GM23248 (cell line): ENCODE measurements at regions not wholly inside any gene's neighbourhood (a gene's known extent, or its start where the extent isn't known, plus 50 kb on each side); places are given as distances from the start of the nearest gene placed in this dataset.
A peak's percentile ranks its signal among the peaks of the same experiment; 100 is the strongest.

Experiments used
- DNase-seq: peaks from one replicate; pipeline ENCODE4 v3.0.0-alpha.2; 2015
- H2AFZ ChIP-seq: fragments of 200-600 bp; sonication (generic); 2 replicates; pipeline ENCODE4 v1.6.1; 2016; ENCODE audit warnings: antibody characterized with exemption
- H3F3A ChIP-seq: fragments of 200-600 bp; sonication (generic); 2 replicates; pipeline ENCODE4 v1.6.1; 2016; ENCODE audit warnings: mild to moderate bottlenecking, antibody characterized with exemption, mixed run types; ENCODE audit not compliant: insufficient read depth
- H3K27ac ChIP-seq: fragments of 200-600 bp; sonication (generic); 2 replicates; pipeline ENCODE4 v1.5.1; 2016; ENCODE audit warnings: mild to moderate bottlenecking
- H3K27me3 ChIP-seq: fragments of 200-600 bp; sonication (generic); replicated peaks from 2 replicates; pipeline ENCODE4 v1.6.1; 2016; ENCODE audit warnings: mild to moderate bottlenecking; ENCODE audit not compliant: insufficient read depth
- H3K36me3 ChIP-seq: fragments of 200-600 bp; sonication (generic); 2 replicates; pipeline ENCODE4 v1.6.1; 2016; ENCODE audit warnings: low read depth, mild to moderate bottlenecking
- H3K4me1 ChIP-seq: fragments of 200-600 bp; sonication (generic); 2 replicates; pipeline ENCODE4 v1.6.1; 2016; ENCODE audit warnings: mild to moderate bottlenecking; ENCODE audit not compliant: insufficient read depth
- H3K4me2 ChIP-seq: fragments of 200-600 bp; sonication (generic); one replicate; pipeline ENCODE4 v1.6.1; 2016; ENCODE audit warnings: mild to moderate bottlenecking; ENCODE audit not compliant: unreplicated experiment
- H3K4me3 ChIP-seq: fragments of 200-600 bp; sonication (generic); 2 replicates; pipeline ENCODE4 v1.5.1; 2016; ENCODE audit warnings: mild to moderate bottlenecking
- H3K79me2 ChIP-seq: fragments of 200-600 bp; sonication (generic); 2 replicates; pipeline ENCODE4 v1.6.1; 2016; ENCODE audit warnings: mild to moderate bottlenecking; ENCODE audit not compliant: insufficient read depth
- H3K9ac ChIP-seq: fragments of 200-600 bp; sonication (generic); 2 replicates; pipeline ENCODE4 v1.6.1; 2016; ENCODE audit warnings: mild to moderate bottlenecking
- H3K9me2 ChIP-seq: fragments of 200-600 bp; sonication (generic); 2 replicates; pipeline ENCODE4 v1.6.1; 2016; ENCODE audit warnings: mixed run types, mild to moderate bottlenecking, moderate library complexity; ENCODE audit not compliant: insufficient read depth
- H3K9me3 ChIP-seq: fragments of 200-600 bp; sonication (generic); one replicate; pipeline ENCODE4 v1.6.1; 2017; ENCODE audit warnings: low read depth
- H4K20me1 ChIP-seq: fragments of 200-600 bp; sonication (generic); 2 replicates; pipeline ENCODE4 v1.6.0; 2016; ENCODE audit not compliant: insufficient read depth
- EZH2 ChIP-seq: fragments of 200-600 bp; sonication (generic); IDR thresholded peaks from 2 replicates; pipeline ENCODE4 v1.6.1; 2018; ENCODE audit warnings: antibody characterized with exemption, mild to moderate bottlenecking; ENCODE audit not compliant: insufficient read depth, poor library complexity, severe bottlenecking
- EZH2phosphoT487 ChIP-seq: fragments of 200-600 bp; sonication (generic); IDR thresholded peaks from 2 replicates; pipeline ENCODE4 v1.6.1; 2018; ENCODE audit warnings: antibody characterized with exemption, moderate library complexity, mild to moderate bottlenecking, low read depth; ENCODE audit not compliant: insufficient read depth
- whole genome bisulfite sequencing, 2 experiments: methylation state at CpG; one replicate each; pipeline ENCODE4 v1.1.6; 2015 to 2017; ENCODE audit warnings: low lambda C conversion rate in 2 of 2, low coverage in 1 of 2; ENCODE audit errors: missing lambda C conversion rate in 2 of 2; 5-methylcytosine and 5-hydroxymethylcytosine counted together
- in situ Hi-C: fragments of 300-500 bp; cut with MboI; formaldehyde crosslinking; loops from 2 replicates; pipeline ENCODE4 v1.15.0; 2020

- Histone ChIP-seq H3K27ac (no peak overlapping the region), H3F3A (no peaks in the 10 kb centered on the region), H3K4me3 (no peak overlapping the region), H3K79me2 (no peaks in the 10 kb centered on the region), H3K9me2 (no peaks in the 10 kb centered on the region), H3K4me2 (no peak overlapping the region), H3K27me3 (peaks cover 44% of the 10 kb centered on the region), H3K9ac (no peak overlapping the region), H4K20me1 (no peaks in the 10 kb centered on the region), H3K9me3 (no peaks in the 10 kb centered on the region), H3K36me3 (no peaks in the 10 kb centered on the region), H2AFZ (no peak overlapping the region), H3K4me1 (no peaks in the 10 kb centered on the region)
- DNase-seq: no peak
- 48 to 53% methylated on average over 10 of the region's 10 CpGs for WGBS, 2 experiments
- in situ Hi-C loops: no loop called here
- TF ChIP-seq EZH2phosphoT487: no peak
- TF ChIP-seq EZH2: no peak
These were observed 78.7 kb upstream of the ARAP3 start for GRCh38 chr5:141760753-141761152.

- no peak overlapping the region for H3K27ac ChIP-seq
- H3K9me3 ChIP-seq: no peaks in the 10 kb centered on the region
- no peaks in the 10 kb centered on the region for H3F3A ChIP-seq
- no peaks in the 10 kb centered on the region for H3K36me3 ChIP-seq
- no peaks in the 10 kb centered on the region for H3K9me2 ChIP-seq
- TF ChIP-seq EZH2phosphoT487 (no peak), EZH2 (no peak)
- WGBS, 2 experiments: 25 to 32% methylated on average over 3 to 4 of the region's 4 CpGs
- in situ Hi-C loops: no loop called here
- no peak overlapping the region for H2AFZ ChIP-seq
- H3K4me3 ChIP-seq: no peak overlapping the region
- H4K20me1 ChIP-seq: no peaks in the 10 kb centered on the region
- H3K4me2 ChIP-seq: no peak overlapping the region
- no peaks in the 10 kb centered on the region for H3K4me1 ChIP-seq
- DNase-seq: peak; percentile 27
- H3K9ac ChIP-seq: no peak overlapping the region
- H3K27me3 ChIP-seq: peaks cover 40% of the 10 kb centered on the region
- H3K79me2 ChIP-seq: no peaks in the 10 kb centered on the region
These were observed 78.2 kb upstream of the ARAP3 start for GRCh38 chr5:141760193-141760592.

GRCh38 chr5:141758310-141758998 lies 76.4 kb upstream of the ARAP3 start:
- Histone ChIP-seq H3K4me2 (no peak overlapping the region), H3K4me3 (no peak overlapping the region), H3K79me2 (no peaks in the 10 kb centered on the region), H4K20me1 (no peaks in the 10 kb centered on the region), H3K9me2 (no peaks in the 10 kb centered on the region), H3K9ac (no peak overlapping the region), H3K27me3 (peaks cover 41% of the 10 kb centered on the region), H3K9me3 (no peaks in the 10 kb centered on the region), H3K27ac (no peak overlapping the region), H2AFZ (no peak overlapping the region), H3K36me3 (no peaks in the 10 kb centered on the region), H3K4me1 (no peaks in the 10 kb centered on the region), H3F3A (no peaks in the 10 kb centered on the region)
- peak; percentile 8 for DNase-seq
- TF ChIP-seq EZH2phosphoT487 (no peak), EZH2 (no peak)
- WGBS, 2 experiments: 7 to 8% methylated on average over 22 of the region's 22 CpGs
- in situ Hi-C loops: no loop called here

- no peak overlapping the region for H3K9ac ChIP-seq
- H3K4me1 ChIP-seq: no peaks in the 10 kb centered on the region
- no peak for TF ChIP-seq EZH2phosphoT487
- TF ChIP-seq EZH2: no peak
- H3K4me2 ChIP-seq: no peak overlapping the region
- H3K36me3 ChIP-seq: no peaks in the 10 kb centered on the region
- no peaks in the 10 kb centered on the region for H3F3A ChIP-seq
- H3K9me2 ChIP-seq: no peaks in the 10 kb centered on the region
- no peak overlapping the region for H3K27ac ChIP-seq
- no peaks in the 10 kb centered on the region for H3K79me2 ChIP-seq
- 39 to 44% methylated on average over 6 of the region's 6 CpGs for WGBS, 2 experiments
- peak; percentile 68 for DNase-seq
- H2AFZ ChIP-seq: no peak overlapping the region
- H3K9me3 ChIP-seq: no peaks in the 10 kb centered on the region
- in situ Hi-C loops: no loop called here
- H4K20me1 ChIP-seq: no peaks in the 10 kb centered on the region
- no peak overlapping the region for H3K4me3 ChIP-seq
- H3K27me3 ChIP-seq: peaks cover 37% of the 10 kb centered on the region
These were observed 75.4 kb upstream of the ARAP3 start for GRCh38 chr5:141757402-141757801.

GRCh38 chr5:141756196-141756595 lies 74.2 kb upstream of the ARAP3 start:
- H3K4me1 ChIP-seq: no peaks in the 10 kb centered on the region
- no peak overlapping the region for H3K9ac ChIP-seq
- H3K4me3 ChIP-seq: no peak overlapping the region
- no peaks in the 10 kb centered on the region for H4K20me1 ChIP-seq
- no peaks in the 10 kb centered on the region for H3K9me3 ChIP-seq
- no peak overlapping the region for H3K4me2 ChIP-seq
- no peak for DNase-seq
- in situ Hi-C loops: no loop called here
- H3K36me3 ChIP-seq: no peaks in the 10 kb centered on the region
- H3K9me2 ChIP-seq: no peaks in the 10 kb centered on the region
- H3K79me2 ChIP-seq: no peaks in the 10 kb centered on the region
- no peak overlapping the region for H2AFZ ChIP-seq
- 65 to 68% methylated on average over 2 to 3 of the region's 3 CpGs for WGBS, 2 experiments
- H3K27me3 ChIP-seq: peaks cover 42% of the 10 kb centered on the region
- H3K27ac ChIP-seq: no peak overlapping the region
- H3F3A ChIP-seq: no peaks in the 10 kb centered on the region
- TF ChIP-seq EZH2 (no peak), EZH2phosphoT487 (no peak)
